Mucosa of gallbladder (tissue), 1 donor: ENCODE measurements at regions not wholly inside any gene's neighbourhood (a gene's known extent, or its start where the extent isn't known, plus 50 kb on each side); places are given as distances from the start of the nearest gene placed in this dataset.
A peak's percentile ranks its signal among the peaks of the same experiment; 100 is the strongest.
"Not testable (repeated sequence)": the region's sequence is repeated elsewhere in the genome, so short reads cannot be mapped to it uniquely, and the experiment has no call there.

Source experiments
- DNase-seq: peaks from one replicate; pipeline ENCODE4 v3.0.0-alpha.2; 2020; ENCODE audit warnings: low spot score
- donor health status: DM: no; HTN: no; CAD: no.

GRCh38 chr1:146510248-146510983 lies 281.6 kb upstream of the NOTCH2NLA start:
- DNase-seq, result not testable (repeated sequence)

- DNase-seq, result not testable (repeated sequence)
Observed at GRCh38 chr1:146504121-146504520, 275.3 kb upstream of the NOTCH2NLA start.

GRCh38 chr1:146487555-146487954 lies 258.7 kb upstream of the NOTCH2NLA start:
- not testable (repeated sequence) for DNase-seq

- DNase-seq, result not testable (repeated sequence)
Observed at GRCh38 chr1:146487155-146487554, 258.3 kb upstream of the NOTCH2NLA start.

GRCh38 chr1:146486300-146487014 lies 257.6 kb upstream of the NOTCH2NLA start:
- not testable (repeated sequence) for DNase-seq

- DNase-seq, result not testable (repeated sequence)
Observed at GRCh38 chr1:146484195-146484594, 255.4 kb upstream of the NOTCH2NLA start.

- DNase-seq, result not testable (repeated sequence)
Observed at GRCh38 chr1:146479188-146479587, 250.4 kb upstream of the NOTCH2NLA start.

GRCh38 chr1:146478125-146478720 lies 249.4 kb upstream of the NOTCH2NLA start:
- not testable (repeated sequence) for DNase-seq

- not testable (repeated sequence) for DNase-seq
Observed at GRCh38 chr1:146475086-146475485, 246.3 kb upstream of the NOTCH2NLA start.

GRCh38 chr1:146474216-146474615 lies 245.4 kb upstream of the NOTCH2NLA start:
- DNase-seq, result not testable (repeated sequence)

GRCh38 chr1:146472192-146472861 lies 243.5 kb upstream of the NOTCH2NLA start:
- peak; percentile 65 for DNase-seq

- not testable (repeated sequence) for DNase-seq
Observed at GRCh38 chr1:146459939-146460338, 231.1 kb upstream of the NOTCH2NLA start.

- DNase-seq, result not testable (repeated sequence)
Observed at GRCh38 chr1:146459308-146459707, 230.5 kb upstream of the NOTCH2NLA start.

GRCh38 chr1:146448877-146449246 lies 220.0 kb upstream of the NOTCH2NLA start:
- not testable (repeated sequence) for DNase-seq

- peak; percentile 63 for DNase-seq
Observed at GRCh38 chr1:146448212-146448876, 219.5 kb upstream of the NOTCH2NLA start.

- not testable (repeated sequence) for DNase-seq
Observed at GRCh38 chr1:146443871-146444222, 215.0 kb upstream of the NOTCH2NLA start.

GRCh38 chr1:146443088-146443870 lies 214.5 kb upstream of the NOTCH2NLA start:
- DNase-seq, result not testable (repeated sequence)

GRCh38 chr1:146438543-146438942 lies 209.7 kb upstream of the NOTCH2NLA start:
- not testable (repeated sequence) for DNase-seq

- not testable (repeated sequence) for DNase-seq
Observed at GRCh38 chr1:146416642-146417041, 187.8 kb upstream of the NOTCH2NLA start.

- not testable (repeated sequence) for DNase-seq
Observed at GRCh38 chr1:146415017-146415416, 186.2 kb upstream of the NOTCH2NLA start.

- peak; percentile 18 for DNase-seq
Observed at GRCh38 chr1:146413911-146414310, 185.1 kb upstream of the NOTCH2NLA start.
